Chondrocyte (in vitro differentiated cells): ENCODE measurements at regions not wholly inside any gene's neighbourhood (a gene's known extent, or its start where the extent isn't known, plus 50 kb on each side); places are given as distances from the start of the nearest gene placed in this dataset.

ENCODE experiments used
- DNase-seq: peaks from one replicate; pipeline ENCODE4 v3.0.0; 2021; ENCODE audit warnings: mixed read lengths, low spot score
- H3K27ac Mint-ChIP-seq: one replicate; pipeline ENCODE4 v1.8.0; 2021; ENCODE audit warnings: mild to moderate bottlenecking, moderate library complexity, mixed read lengths; ENCODE audit not compliant: unreplicated experiment
- H3K27me3 Mint-ChIP-seq: 2 replicates; pipeline ENCODE4 v1.8.0; 2021; ENCODE audit warnings: low read depth, mixed read lengths
- H3K36me3 Mint-ChIP-seq: 2 replicates; pipeline ENCODE4 v1.8.0; 2021; ENCODE audit warnings: low read depth, mixed read lengths
- H3K4me1 Mint-ChIP-seq: 2 replicates; pipeline ENCODE4 v1.8.0; 2021; ENCODE audit warnings: low read depth, mild to moderate bottlenecking, mixed read lengths
- H3K4me3 Mint-ChIP-seq: one replicate; pipeline ENCODE4 v1.8.0; 2021; ENCODE audit warnings: mild to moderate bottlenecking, moderate library complexity, mixed read lengths; ENCODE audit not compliant: unreplicated experiment
- H3K9me3 Mint-ChIP-seq: 2 replicates; pipeline ENCODE4 v1.8.0; 2021; ENCODE audit warnings: low read depth, mixed read lengths
- TF ChIP-seq, protein P1 (sequence below): fragments of 200-600 bp; sonication (generic); IDR thresholded peaks from 2 replicates; pipeline ENCODE4 v1.5.0; 2021; ENCODE audit warnings: antibody characterized with exemption, mild to moderate bottlenecking, moderate library complexity

GRCh38 chr11:25730230-25730629, 601.7 kb upstream of the ANO3 start:
- H3K27me3 Mint-ChIP-seq, result no peaks in the 10 kb centered on the region

GRCh38 chr11:25733777-25734176, 598.2 kb upstream of the ANO3 start:
- Mint-ChIP-seq H3K36me3 (peaks cover 1% of the 10 kb centered on the region), H3K27me3 (no peaks in the 10 kb centered on the region), H3K9me3 (peaks cover 6% of the 10 kb centered on the region), H3K4me1 (no peaks in the 10 kb centered on the region), H3K4me3 (no peak overlapping the region), H3K27ac (no peak overlapping the region)
- no peak for DNase-seq
- TF ChIP-seq, protein P1, sequence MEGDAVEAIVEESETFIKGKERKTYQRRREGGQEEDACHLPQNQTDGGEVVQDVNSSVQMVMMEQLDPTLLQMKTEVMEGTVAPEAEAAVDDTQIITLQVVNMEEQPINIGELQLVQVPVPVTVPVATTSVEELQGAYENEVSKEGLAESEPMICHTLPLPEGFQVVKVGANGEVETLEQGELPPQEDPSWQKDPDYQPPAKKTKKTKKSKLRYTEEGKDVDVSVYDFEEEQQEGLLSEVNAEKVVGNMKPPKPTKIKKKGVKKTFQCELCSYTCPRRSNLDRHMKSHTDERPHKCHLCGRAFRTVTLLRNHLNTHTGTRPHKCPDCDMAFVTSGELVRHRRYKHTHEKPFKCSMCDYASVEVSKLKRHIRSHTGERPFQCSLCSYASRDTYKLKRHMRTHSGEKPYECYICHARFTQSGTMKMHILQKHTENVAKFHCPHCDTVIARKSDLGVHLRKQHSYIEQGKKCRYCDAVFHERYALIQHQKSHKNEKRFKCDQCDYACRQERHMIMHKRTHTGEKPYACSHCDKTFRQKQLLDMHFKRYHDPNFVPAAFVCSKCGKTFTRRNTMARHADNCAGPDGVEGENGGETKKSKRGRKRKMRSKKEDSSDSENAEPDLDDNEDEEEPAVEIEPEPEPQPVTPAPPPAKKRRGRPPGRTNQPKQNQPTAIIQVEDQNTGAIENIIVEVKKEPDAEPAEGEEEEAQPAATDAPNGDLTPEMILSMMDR, result peak; percentile 64

More at GRCh38 chr11:25730230-25730629, 601.7 kb upstream of the ANO3 start:
- Mint-ChIP-seq H3K9me3 (peaks cover 25% of the 10 kb centered on the region), H3K4me3 (no peak overlapping the region), H3K27ac (no peak overlapping the region), H3K36me3 (no peaks in the 10 kb centered on the region), H3K4me1 (peaks cover 7% of the 10 kb centered on the region)
- TF ChIP-seq, protein P1, result no peak
- DNase-seq, result no peak

- no peak overlapping the region for H3K27ac Mint-ChIP-seq
Measured at GRCh38 chr11:25734591-25735211, 597.2 kb upstream of the ANO3 start.

DNA sequence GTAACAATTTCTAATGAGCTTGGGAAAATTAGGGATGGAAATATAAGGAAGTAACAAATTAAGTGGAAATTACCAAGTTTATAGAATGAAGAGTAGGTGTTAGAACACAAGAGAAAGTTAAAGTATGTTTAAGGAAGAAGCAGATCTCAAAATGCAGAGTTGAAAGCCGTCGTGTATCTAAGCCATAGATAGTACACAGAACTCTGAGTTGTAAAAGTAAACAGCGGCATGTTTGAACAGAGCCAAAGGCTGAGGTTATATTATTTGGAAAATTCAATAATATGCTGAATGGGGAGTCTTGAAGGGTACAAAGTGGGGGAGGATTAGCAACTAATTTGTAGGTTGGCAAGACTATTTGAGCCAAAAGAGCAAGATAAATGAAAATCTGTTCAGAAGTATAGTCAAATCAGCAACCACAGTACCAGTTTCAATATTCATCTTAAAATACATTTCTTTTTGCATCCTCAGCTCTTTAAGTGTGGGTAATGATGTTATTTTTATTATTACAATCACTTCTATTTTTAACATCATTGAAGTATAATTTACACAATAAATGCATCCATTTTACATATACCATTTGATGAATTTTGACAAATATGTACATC, 594.8 kb upstream of the ANO3 start:
- Mint-ChIP-seq H3K4me1 (no peaks in the 10 kb centered on the region), H3K4me3 (no peak overlapping the region), H3K36me3 (peaks cover 1% of the 10 kb centered on the region), H3K27ac (no peak overlapping the region), H3K27me3 (no peaks in the 10 kb centered on the region), H3K9me3 (peaks cover 9% of the 10 kb centered on the region)
- no peak for DNase-seq
- TF ChIP-seq, protein P1, result no peak

More at GRCh38 chr11:25734591-25735211, 597.2 kb upstream of the ANO3 start:
- Mint-ChIP-seq H3K4me3 (no peak overlapping the region), H3K27me3 (no peaks in the 10 kb centered on the region), H3K9me3 (peaks cover 6% of the 10 kb centered on the region), H3K36me3 (peaks cover 1% of the 10 kb centered on the region), H3K4me1 (no peaks in the 10 kb centered on the region)
- TF ChIP-seq, protein P1, result peak; percentile 74
- no peak for DNase-seq

GRCh38 chr11:25741886-25742285, 590.0 kb upstream of the ANO3 start:
- H3K4me1 Mint-ChIP-seq, result no peaks in the 10 kb centered on the region
- no peak overlapping the region for H3K4me3 Mint-ChIP-seq
- peaks cover 3% of the 10 kb centered on the region for H3K9me3 Mint-ChIP-seq
- no peaks in the 10 kb centered on the region for H3K27me3 Mint-ChIP-seq
- H3K36me3 Mint-ChIP-seq, result peaks cover 1% of the 10 kb centered on the region
- no peak overlapping the region for H3K27ac Mint-ChIP-seq
- TF ChIP-seq, protein P1, result no peak
- DNase-seq, result no peak
